Activated naive CD8-positive, alpha-beta T cell treated with anti-CD3 and anti-CD28 coated beads, Interleukin-2, amount 10 ng/mL, durations not matched to agents 7 days and 5 days (primary cell): ENCODE measurements at regions not wholly inside any gene's neighbourhood (a gene's known extent, or its start where the extent isn't known, plus 50 kb on each side); places are given as distances from the start of the nearest gene placed in this dataset.

Experiments used
- ATAC-seq: fragments of 150-1000 bp; cut with Tn5 transposase; one replicate; pipeline ENCODE4 v1.10.0; 2021; ENCODE audit warnings: low read depth, moderate library complexity
- POLR2A ChIA-PET: fragments of 350-600 bp; sonication (Branson Sonifier 250); formaldehyde crosslinking; loops from one replicate; lab custom pipeline; 2021; ENCODE audit warnings: antibody characterized with exemption; lab: Charles Lee
- DNase-seq: peaks from one replicate; pipeline ENCODE4 v3.0.0; 2021
- H3K27ac Mint-ChIP-seq: one replicate; pipeline ENCODE4 v1.8.0; 2022; ENCODE audit warnings: mild to moderate bottlenecking, mixed read lengths
- H3K27me3 Mint-ChIP-seq: one replicate; pipeline ENCODE4 v1.8.0; 2022; ENCODE audit warnings: mild to moderate bottlenecking, moderate library complexity, mixed read lengths
- H3K36me3 Mint-ChIP-seq: one replicate; pipeline ENCODE4 v1.8.0; 2021; ENCODE audit warnings: mild to moderate bottlenecking, mixed read lengths
- H3K4me1 Mint-ChIP-seq: one replicate; pipeline ENCODE4 v1.8.0; 2021; ENCODE audit warnings: mixed read lengths
- H3K4me3 Mint-ChIP-seq: one replicate; pipeline ENCODE4 v1.8.0; 2022; ENCODE audit warnings: mild to moderate bottlenecking, moderate library complexity, mixed read lengths
- H3K9me3 Mint-ChIP-seq: one replicate; pipeline ENCODE4 v1.8.0; 2021; ENCODE audit warnings: mixed read lengths

DNA sequence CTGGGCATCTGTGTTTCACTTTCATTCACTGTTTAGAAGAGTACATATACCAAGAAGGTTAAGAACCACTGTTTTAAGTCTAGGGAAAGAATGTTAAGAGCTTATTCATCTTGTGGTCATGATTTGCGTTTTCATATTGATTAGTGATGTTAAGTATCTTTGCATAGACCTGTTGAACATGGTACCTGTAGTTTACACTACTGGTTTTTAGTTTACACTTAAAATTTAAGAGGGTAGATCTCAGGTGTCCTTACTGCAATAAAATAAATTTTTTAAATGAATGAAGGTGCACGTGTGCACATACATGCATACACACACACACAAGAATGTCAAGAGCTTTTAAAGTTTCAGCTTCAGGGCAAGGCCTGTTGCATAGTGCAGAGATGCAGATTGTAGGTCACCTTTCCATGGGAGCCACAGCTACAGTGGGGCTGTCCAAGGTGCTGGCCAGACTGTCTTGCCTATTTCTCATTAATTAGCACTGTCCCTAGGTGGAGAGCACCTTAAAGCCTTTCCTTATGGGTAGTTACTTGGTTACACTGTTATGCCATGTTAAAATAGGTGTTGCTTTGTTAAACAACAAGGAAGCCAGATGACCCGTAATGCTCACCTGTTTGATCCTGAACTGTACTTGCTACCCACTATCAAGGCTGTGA lies 543.0 kb upstream of the DAB1 start:
- Mint-ChIP-seq H3K9me3 (no peaks in the 10 kb centered on the region), H3K27ac (no peak overlapping the region), H3K27me3 (no peaks in the 10 kb centered on the region), H3K4me1 (no peaks in the 10 kb centered on the region), H3K36me3 (no peaks in the 10 kb centered on the region), H3K4me3 (no peak overlapping the region)
- POLR2A ChIA-PET = no interaction called here
- no peak for ATAC-seq
- no peak for DNase-seq

DNA sequence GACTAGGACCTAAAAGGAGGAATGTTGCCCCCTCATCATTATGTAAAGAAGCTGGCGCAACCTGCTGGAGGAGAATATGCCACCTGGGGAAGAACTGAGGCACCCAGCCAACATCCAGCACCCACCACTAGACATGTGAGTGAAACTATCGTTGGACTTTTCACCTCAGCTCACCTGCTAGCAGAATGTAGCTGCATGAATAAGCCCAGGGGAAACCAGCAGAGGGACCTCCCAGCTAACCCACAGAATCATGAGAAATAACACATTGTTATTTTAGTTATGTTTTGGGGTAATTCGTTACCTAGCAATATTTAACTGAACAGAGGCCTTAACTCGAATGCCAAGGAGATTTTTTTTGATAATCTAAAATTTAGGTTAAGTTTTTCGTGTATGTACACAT lies 542.5 kb upstream of the DAB1 start:
- ATAC-seq (no peak), DNase-seq (no peak)
- Mint-ChIP-seq H3K9me3 (no peaks in the 10 kb centered on the region), H3K4me3 (no peak overlapping the region), H3K27me3 (no peaks in the 10 kb centered on the region), H3K36me3 (no peaks in the 10 kb centered on the region), H3K27ac (no peak overlapping the region), H3K4me1 (no peaks in the 10 kb centered on the region)
- POLR2A ChIA-PET = no interaction called here

- POLR2A ChIA-PET = no interaction called here
- Mint-ChIP-seq H3K36me3 (no peaks in the 10 kb centered on the region), H3K27me3 (no peaks in the 10 kb centered on the region), H3K27ac (no peak overlapping the region), H3K4me3 (no peak overlapping the region), H3K9me3 (no peaks in the 10 kb centered on the region), H3K4me1 (no peaks in the 10 kb centered on the region)
- no peak for ATAC-seq
- DNase-seq = no peak
Observed at GRCh38 chr1:57963581-57963980, 539.7 kb upstream of the DAB1 start.

GRCh38 chr1:57959531-57960241 lies 535.8 kb upstream of the DAB1 start:
- no peaks in the 10 kb centered on the region for H3K9me3 Mint-ChIP-seq
- DNase-seq (no peak), ATAC-seq (no peak)
- no peaks in the 10 kb centered on the region for H3K27me3 Mint-ChIP-seq
- no peak overlapping the region for H3K27ac Mint-ChIP-seq
- H3K4me3 Mint-ChIP-seq = no peak overlapping the region
- H3K4me1 Mint-ChIP-seq = no peaks in the 10 kb centered on the region
- H3K36me3 Mint-ChIP-seq = no peaks in the 10 kb centered on the region
- POLR2A ChIA-PET = no interaction called here

DNA sequence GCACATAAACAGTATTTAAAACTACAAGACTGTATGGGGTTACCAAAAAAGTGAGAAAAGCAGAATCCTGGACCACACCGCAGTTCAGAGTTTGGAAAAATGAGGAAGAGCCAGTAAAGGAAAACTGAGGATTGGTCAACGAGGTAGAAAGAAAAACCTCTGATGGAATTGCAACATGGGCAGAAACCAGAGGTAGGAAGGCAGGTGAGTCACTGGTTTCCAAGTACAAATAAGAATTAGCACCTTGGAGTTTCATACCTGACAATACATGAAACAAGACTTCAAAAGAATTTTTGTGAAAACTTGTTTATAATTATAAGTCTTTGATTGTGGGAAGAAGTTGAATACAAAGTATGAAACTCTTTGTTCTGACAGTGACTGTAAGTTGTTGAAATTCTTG lies 533.7 kb upstream of the DAB1 start:
- POLR2A ChIA-PET = no interaction called here
- no peaks in the 10 kb centered on the region for H3K27me3 Mint-ChIP-seq
- H3K9me3 Mint-ChIP-seq = no peaks in the 10 kb centered on the region
- ATAC-seq (no peak), DNase-seq (no peak)
- H3K36me3 Mint-ChIP-seq = no peaks in the 10 kb centered on the region
- H3K27ac Mint-ChIP-seq = no peak overlapping the region
- H3K4me1 Mint-ChIP-seq = no peaks in the 10 kb centered on the region
- no peak overlapping the region for H3K4me3 Mint-ChIP-seq

DNA sequence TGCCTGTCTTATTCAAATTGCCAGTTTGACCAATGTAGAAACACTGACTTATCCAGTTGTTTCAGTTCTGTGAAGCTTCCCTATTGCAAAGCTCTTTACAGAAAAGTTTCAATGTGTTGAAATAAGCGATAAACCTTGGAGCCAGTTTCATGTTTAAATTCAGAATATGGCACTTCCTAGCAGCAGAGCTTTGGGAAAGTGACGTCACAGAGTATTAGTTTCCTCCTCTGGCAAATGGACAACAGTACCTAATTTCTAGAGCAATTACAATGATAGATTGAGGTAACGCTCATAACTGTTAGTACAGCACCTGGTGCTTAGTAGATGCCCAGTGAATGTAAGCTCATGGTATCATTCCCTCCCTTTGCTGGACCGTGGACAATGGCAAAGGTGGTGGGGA lies 527.5 kb upstream of the DAB1 start:
- POLR2A ChIA-PET = no interaction called here
- Mint-ChIP-seq H3K27ac (no peak overlapping the region), H3K4me1 (no peaks in the 10 kb centered on the region), H3K27me3 (no peaks in the 10 kb centered on the region), H3K36me3 (no peaks in the 10 kb centered on the region), H3K9me3 (no peaks in the 10 kb centered on the region), H3K4me3 (no peak overlapping the region)
- DNase-seq (no peak), ATAC-seq (no peak)

GRCh38 chr1:57949168-57949567 lies 525.3 kb upstream of the DAB1 start:
- Mint-ChIP-seq H3K9me3 (no peaks in the 10 kb centered on the region), H3K27ac (no peak overlapping the region), H3K36me3 (no peaks in the 10 kb centered on the region), H3K27me3 (no peaks in the 10 kb centered on the region), H3K4me3 (no peak overlapping the region), H3K4me1 (no peaks in the 10 kb centered on the region)
- ATAC-seq = no peak
- DNase-seq = no peak
- POLR2A ChIA-PET = no interaction called here

DNA sequence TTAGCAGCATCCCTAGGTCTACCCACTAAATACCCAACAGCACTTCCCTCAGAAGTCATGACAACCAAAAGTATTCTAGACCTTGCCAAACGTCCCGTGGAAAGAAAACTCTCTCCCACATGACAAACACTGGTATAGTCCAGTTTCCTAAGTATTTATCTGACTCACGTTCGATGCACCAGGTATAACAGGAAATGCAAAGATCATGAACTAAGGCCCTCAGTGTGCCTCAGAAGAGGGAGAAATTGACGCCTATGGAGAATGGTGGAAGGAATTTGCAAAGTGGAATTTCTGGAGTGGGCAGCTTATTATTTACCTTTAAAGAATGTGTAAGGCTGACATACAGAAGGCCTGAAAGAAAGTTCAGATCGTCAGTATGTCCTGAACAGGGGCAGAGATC lies 523.6 kb upstream of the DAB1 start:
- no peaks in the 10 kb centered on the region for H3K4me1 Mint-ChIP-seq
- no peaks in the 10 kb centered on the region for H3K27me3 Mint-ChIP-seq
- DNase-seq = no peak
- H3K4me3 Mint-ChIP-seq = no peak overlapping the region
- no peak for ATAC-seq
- no peak overlapping the region for H3K27ac Mint-ChIP-seq
- peaks cover 3% of the 10 kb centered on the region for H3K9me3 Mint-ChIP-seq
- POLR2A ChIA-PET = no interaction called here
- no peaks in the 10 kb centered on the region for H3K36me3 Mint-ChIP-seq

DNA sequence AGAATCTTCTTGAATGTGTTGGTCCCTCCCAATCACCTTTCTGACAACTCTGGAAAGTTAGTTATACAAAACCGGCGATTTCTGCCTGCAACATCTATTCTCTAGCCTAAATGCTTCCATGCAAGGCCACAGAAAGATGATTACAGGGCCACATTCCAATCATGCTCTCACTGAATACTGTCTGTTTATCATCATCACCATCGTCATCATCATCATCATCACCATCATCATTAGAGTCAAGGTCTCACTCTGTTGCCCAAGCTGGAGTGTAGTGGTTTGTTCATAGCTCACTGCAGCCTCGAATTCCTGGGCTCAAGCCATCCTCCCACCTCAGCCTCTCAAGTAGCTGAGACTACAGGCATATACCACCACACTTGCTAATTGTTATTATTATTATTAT lies 521.2 kb upstream of the DAB1 start:
- Mint-ChIP-seq H3K9me3 (peaks cover 3% of the 10 kb centered on the region), H3K4me3 (no peak overlapping the region), H3K27me3 (no peaks in the 10 kb centered on the region), H3K36me3 (no peaks in the 10 kb centered on the region), H3K4me1 (no peaks in the 10 kb centered on the region), H3K27ac (no peak overlapping the region)
- DNase-seq (no peak), ATAC-seq (no peak)
- POLR2A ChIA-PET = no interaction called here

GRCh38 chr1:57943365-57943764 lies 519.5 kb upstream of the DAB1 start:
- Mint-ChIP-seq H3K4me1 (no peaks in the 10 kb centered on the region), H3K9me3 (peaks cover 3% of the 10 kb centered on the region), H3K27ac (no peak overlapping the region), H3K36me3 (no peaks in the 10 kb centered on the region), H3K4me3 (no peak overlapping the region), H3K27me3 (no peaks in the 10 kb centered on the region)
- DNase-seq = no peak
- POLR2A ChIA-PET = no interaction called here
- ATAC-seq = no peak

DNA sequence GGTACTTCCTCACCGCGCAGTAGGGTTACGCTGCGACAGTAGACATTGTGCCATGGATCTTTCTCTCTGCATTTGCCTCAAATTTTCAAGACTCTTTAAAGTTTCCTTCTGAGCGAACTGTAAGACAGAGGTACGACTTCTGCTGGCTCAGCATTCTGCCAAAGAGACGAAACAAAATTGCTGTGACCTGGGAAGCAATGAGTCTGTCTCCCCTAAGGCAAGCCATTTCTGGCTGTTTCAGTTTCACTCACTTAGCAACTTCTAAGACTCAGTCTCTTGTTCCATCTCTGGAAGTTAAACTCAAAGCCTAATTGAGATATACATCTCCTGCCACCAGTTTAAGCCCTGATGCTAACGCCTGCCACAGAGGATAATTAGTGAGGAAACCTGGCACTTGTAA lies 510.9 kb upstream of the DAB1 start:
- H3K4me3 Mint-ChIP-seq = no peak overlapping the region
- DNase-seq (no peak), ATAC-seq (no peak)
- peaks cover 1% of the 10 kb centered on the region for H3K9me3 Mint-ChIP-seq
- no peak overlapping the region for H3K27ac Mint-ChIP-seq
- H3K4me1 Mint-ChIP-seq = no peaks in the 10 kb centered on the region
- no peaks in the 10 kb centered on the region for H3K36me3 Mint-ChIP-seq
- no peaks in the 10 kb centered on the region for H3K27me3 Mint-ChIP-seq
- POLR2A ChIA-PET = no interaction called here

DNA sequence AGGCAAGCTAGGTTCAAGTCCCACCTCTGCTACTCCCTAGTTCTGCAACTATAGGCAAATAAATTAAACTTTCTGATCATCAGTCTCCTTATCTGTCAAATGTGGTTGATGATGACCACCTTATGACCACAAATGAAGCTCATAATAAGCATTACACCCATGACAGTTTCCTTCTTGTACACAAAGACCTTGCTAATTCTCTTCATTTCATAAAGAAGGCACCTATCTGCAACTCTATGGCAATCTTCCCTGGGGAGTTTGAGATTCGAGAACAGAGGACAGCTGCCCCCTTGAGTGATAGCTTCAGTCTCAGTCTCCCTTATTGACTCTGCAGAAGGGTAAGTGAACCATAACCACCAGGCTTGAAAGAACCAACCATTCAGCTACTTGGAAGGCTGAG lies 503.1 kb upstream of the DAB1 start:
- Mint-ChIP-seq H3K36me3 (no peaks in the 10 kb centered on the region), H3K27ac (no peak overlapping the region), H3K27me3 (no peaks in the 10 kb centered on the region), H3K4me3 (no peak overlapping the region), H3K4me1 (no peaks in the 10 kb centered on the region), H3K9me3 (no peaks in the 10 kb centered on the region)
- POLR2A ChIA-PET = no interaction called here
- DNase-seq = no peak
- no peak for ATAC-seq

DNA sequence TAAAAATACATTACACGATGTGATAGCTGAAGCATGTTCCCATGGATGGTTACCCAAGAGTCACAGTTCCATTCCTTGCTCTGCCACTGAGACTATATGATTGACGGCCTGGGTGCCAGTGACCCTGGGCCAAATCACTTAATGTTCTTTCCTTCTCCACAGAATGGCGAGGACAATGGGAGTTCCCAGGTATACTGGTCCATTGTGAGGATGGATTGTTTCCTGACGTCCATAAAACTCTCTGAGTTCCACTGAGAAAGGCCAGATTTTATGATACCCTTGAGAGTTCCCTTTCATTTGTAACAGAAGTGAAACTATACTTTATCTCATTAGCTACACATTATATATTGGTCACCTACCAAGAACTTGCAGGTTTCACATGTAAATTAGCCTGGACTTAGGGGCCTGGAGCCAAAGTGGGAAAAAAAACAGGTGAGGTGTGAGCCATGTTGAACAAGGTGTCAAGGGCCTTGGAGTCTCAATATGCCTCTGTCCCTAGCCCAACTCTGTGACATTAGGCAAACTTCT lies 502.2 kb upstream of the DAB1 start:
- Mint-ChIP-seq H3K27me3 (no peaks in the 10 kb centered on the region), H3K4me3 (no peak overlapping the region), H3K4me1 (no peaks in the 10 kb centered on the region), H3K27ac (no peak overlapping the region), H3K36me3 (no peaks in the 10 kb centered on the region), H3K9me3 (no peaks in the 10 kb centered on the region)
- POLR2A ChIA-PET = no interaction called here
- ATAC-seq = no peak
- DNase-seq = no peak

DNA sequence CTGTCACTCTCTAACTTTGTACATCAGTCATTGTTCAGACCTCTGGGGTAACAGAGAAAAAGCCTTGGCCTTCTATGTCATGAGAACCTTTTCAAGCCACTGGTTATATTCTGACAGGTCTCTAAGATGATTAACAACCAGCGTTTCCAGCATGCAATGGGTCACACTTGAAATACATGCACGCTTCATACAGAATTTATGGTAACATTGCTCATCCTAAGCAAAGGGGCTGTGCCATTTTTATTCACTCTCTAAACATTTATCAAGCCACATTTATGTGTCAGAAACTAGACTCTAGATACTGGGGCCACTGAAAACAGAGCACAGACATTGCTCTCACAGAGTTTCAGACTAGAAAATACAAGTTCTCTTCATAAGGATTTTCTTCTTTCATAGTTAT lies 501.4 kb upstream of the DAB1 start:
- ATAC-seq = no peak
- DNase-seq = no peak
- Mint-ChIP-seq H3K4me3 (no peak overlapping the region), H3K4me1 (no peaks in the 10 kb centered on the region), H3K27me3 (no peaks in the 10 kb centered on the region), H3K36me3 (no peaks in the 10 kb centered on the region), H3K9me3 (no peaks in the 10 kb centered on the region), H3K27ac (no peak overlapping the region)
- POLR2A ChIA-PET = no interaction called here
